ENCODE measurements at regions not wholly inside any gene's neighbourhood (a gene's known extent, or its start where the extent isn't known, plus 50 kb on each side); places are given as distances from the start of the nearest gene placed in this dataset.
"Not testable (repeated sequence)": the region's sequence is repeated elsewhere in the genome, so short reads cannot be mapped to it uniquely, and the experiment has no call there.

- DNase-seq: not testable (repeated sequence)
These were observed 232.9 kb upstream of the ZFP64 start for GRCh38 chr20:52424357-52424942.

- not testable (repeated sequence) for DNase-seq
These were observed 232.1 kb upstream of the ZFP64 start for GRCh38 chr20:52423536-52424140.

- DNase-seq: no peak
These were observed 231.2 kb upstream of the ZFP64 start for GRCh38 chr20:52422574-52423336.

GRCh38 chr20:52420805-52421204, 229.2 kb upstream of the ZFP64 start:
- no peak for DNase-seq

- DNase-seq: no peak
These were observed 227.6 kb upstream of the ZFP64 start for GRCh38 chr20:52419205-52419604.

- no peak for DNase-seq
These were observed 225.4 kb upstream of the ZFP64 start for GRCh38 chr20:52416953-52417352.

- no peak for DNase-seq
These were observed 220.0 kb upstream of the ZFP64 start for GRCh38 chr20:52411611-52412010.

GRCh38 chr20:52410731-52411234, 219.2 kb upstream of the ZFP64 start:
- no peak for DNase-seq

- DNase-seq: no peak
These were observed 218.6 kb upstream of the ZFP64 start for GRCh38 chr20:52410182-52410647.

GRCh38 chr20:52405986-52406385, 214.4 kb upstream of the ZFP64 start:
- DNase-seq: no peak

- no peak for DNase-seq
These were observed 213.8 kb upstream of the ZFP64 start for GRCh38 chr20:52405417-52405816.

GRCh38 chr20:52404671-52405070, 213.1 kb upstream of the ZFP64 start:
- DNase-seq: no peak

- no peak for DNase-seq
These were observed 211.4 kb upstream of the ZFP64 start for GRCh38 chr20:52402950-52403349.

GRCh38 chr20:52402514-52402913, 210.9 kb upstream of the ZFP64 start:
- no peak for DNase-seq

GRCh38 chr20:52401431-52401830, 209.9 kb upstream of the ZFP64 start:
- no peak for DNase-seq

- DNase-seq: no peak
These were observed 207.8 kb upstream of the ZFP64 start for GRCh38 chr20:52399352-52399751.

- DNase-seq: no peak
These were observed 198.0 kb upstream of the ZFP64 start for GRCh38 chr20:52389606-52390005.

- DNase-seq: no peak
These were observed 192.5 kb upstream of the ZFP64 start for GRCh38 chr20:52383995-52384621.

GRCh38 chr20:52382933-52383332, 191.4 kb upstream of the ZFP64 start:
- DNase-seq: no peak

- no peak for DNase-seq
These were observed 188.3 kb upstream of the ZFP64 start for GRCh38 chr20:52379723-52380336.

GRCh38 chr20:52372169-52372568, 180.6 kb upstream of the ZFP64 start:
- DNase-seq: no peak

GRCh38 chr20:52365688-52366087, 174.1 kb upstream of the ZFP64 start:
- no peak for DNase-seq

- no peak for DNase-seq
These were observed 172.8 kb upstream of the ZFP64 start for GRCh38 chr20:52364405-52364804.
